B cell (primary cell): ENCODE measurements at regions not wholly inside any gene's neighbourhood (a gene's known extent, or its start where the extent isn't known, plus 50 kb on each side); places are given as distances from the start of the nearest gene placed in this dataset.
"Not testable (repeated sequence)": the region's sequence is repeated elsewhere in the genome, so short reads cannot be mapped to it uniquely, and the experiment has no call there.

ENCODE experiments used
- EZH2 ChIP-seq: IDR thresholded peaks from 2 replicates; pipeline ENCODE4 v1.6.1; 2012; ENCODE audit warnings: borderline replicate concordance, low read depth, mild to moderate bottlenecking, moderate library complexity, low read length; ENCODE audit not compliant: insufficient read depth, poor library complexity, severe bottlenecking
- TF ChIP-seq, protein P1 (sequence below): fragments of 200-600 bp; IDR thresholded peaks from one replicate; pipeline ENCODE4 v1.8.0; 2022; ENCODE audit warnings: antibody characterized with exemption, mild to moderate bottlenecking

DNA sequence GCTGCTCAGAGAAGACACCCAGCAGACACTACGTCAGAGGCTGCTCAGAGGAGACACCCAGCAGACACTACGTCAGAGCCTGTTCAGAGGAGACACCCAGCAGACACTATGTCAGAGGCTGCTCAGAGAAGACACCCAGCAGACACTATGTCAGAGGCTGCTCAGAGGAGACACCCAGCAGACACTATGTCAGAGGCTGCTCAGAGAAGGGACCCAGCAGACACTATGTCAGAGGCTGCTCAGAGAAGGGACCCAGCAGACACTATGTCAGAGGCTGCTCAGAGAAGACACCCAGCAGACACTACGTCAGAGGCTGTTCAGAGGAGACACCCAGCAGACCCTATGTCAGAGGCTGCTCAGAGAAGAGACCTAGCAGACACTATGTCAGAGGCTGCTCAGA is 92.0 kb upstream of the FRG1 start:
- TF ChIP-seq, protein P1, sequence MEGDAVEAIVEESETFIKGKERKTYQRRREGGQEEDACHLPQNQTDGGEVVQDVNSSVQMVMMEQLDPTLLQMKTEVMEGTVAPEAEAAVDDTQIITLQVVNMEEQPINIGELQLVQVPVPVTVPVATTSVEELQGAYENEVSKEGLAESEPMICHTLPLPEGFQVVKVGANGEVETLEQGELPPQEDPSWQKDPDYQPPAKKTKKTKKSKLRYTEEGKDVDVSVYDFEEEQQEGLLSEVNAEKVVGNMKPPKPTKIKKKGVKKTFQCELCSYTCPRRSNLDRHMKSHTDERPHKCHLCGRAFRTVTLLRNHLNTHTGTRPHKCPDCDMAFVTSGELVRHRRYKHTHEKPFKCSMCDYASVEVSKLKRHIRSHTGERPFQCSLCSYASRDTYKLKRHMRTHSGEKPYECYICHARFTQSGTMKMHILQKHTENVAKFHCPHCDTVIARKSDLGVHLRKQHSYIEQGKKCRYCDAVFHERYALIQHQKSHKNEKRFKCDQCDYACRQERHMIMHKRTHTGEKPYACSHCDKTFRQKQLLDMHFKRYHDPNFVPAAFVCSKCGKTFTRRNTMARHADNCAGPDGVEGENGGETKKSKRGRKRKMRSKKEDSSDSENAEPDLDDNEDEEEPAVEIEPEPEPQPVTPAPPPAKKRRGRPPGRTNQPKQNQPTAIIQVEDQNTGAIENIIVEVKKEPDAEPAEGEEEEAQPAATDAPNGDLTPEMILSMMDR, result not testable (repeated sequence)
- not testable (repeated sequence) for TF ChIP-seq EZH2
